ENCODE measurements at regions not wholly inside any gene's neighbourhood (a gene's known extent, or its start where the extent isn't known, plus 50 kb on each side); places are given as distances from the start of the nearest gene placed in this dataset.

GRCh38 chr16:22687031-22687530 is 126.9 kb upstream of the HS3ST2 start:
- TF ChIP-seq CTCF (IDR thresholded peaks at IDR 0.05) (no peak), POLR2A (IDR thresholded peaks at IDR 0.05) (no peak)
